ENCODE measurements at regions not wholly inside any gene's neighbourhood (a gene's known extent, or its start where the extent isn't known, plus 50 kb on each side); places are given as distances from the start of the nearest gene placed in this dataset.

DNA sequence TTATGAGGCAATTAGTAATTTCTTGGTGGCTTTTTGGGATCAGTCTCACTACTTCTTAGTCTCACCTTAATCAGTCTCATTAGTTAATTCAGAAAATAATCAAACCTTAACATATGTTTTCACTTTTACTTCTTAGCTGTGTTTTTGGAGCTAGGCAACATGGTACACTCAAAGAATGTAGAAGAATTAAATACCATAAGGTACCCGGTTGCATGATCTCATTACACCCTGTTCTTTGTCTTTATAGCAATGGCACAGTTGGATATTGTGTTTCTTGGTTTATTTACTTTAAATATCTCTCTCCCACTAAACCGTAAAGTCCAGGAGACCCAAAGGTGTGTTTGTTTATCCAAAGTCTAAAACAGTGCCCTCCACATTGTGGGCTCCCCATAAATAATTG, 132.3 kb downstream of the TNFSF18 start:
- Histone ChIP-seq H3K27ac (ENCODE audit: low read length) (no peak overlapping the region), H3K9me3 (ENCODE audit: control insufficient read depth in 2 of 2, low read length in 2 of 2) (no peaks in the 10 kb centered on the region), H3K36me3 (ENCODE audit: control insufficient read depth in 2 of 2, insufficient read depth in 2 of 2, low read length in 2 of 2) (no peaks in the 10 kb centered on the region), H3K27me3 (ENCODE audit: control insufficient read depth in 1 of 2, insufficient read depth in 2 of 2, low read length in 2 of 2) (no peaks in the 10 kb centered on the region), H3K9ac (ENCODE audit: low read length in 2 of 2) (no peak overlapping the region), H3K4me3 (ENCODE audit: low read length in 2 of 2) (no peak overlapping the region), H3K4me1 (ENCODE audit: control insufficient read depth, insufficient read depth, low read length) (peaks cover 7% of the 10 kb centered on the region)

DNA sequence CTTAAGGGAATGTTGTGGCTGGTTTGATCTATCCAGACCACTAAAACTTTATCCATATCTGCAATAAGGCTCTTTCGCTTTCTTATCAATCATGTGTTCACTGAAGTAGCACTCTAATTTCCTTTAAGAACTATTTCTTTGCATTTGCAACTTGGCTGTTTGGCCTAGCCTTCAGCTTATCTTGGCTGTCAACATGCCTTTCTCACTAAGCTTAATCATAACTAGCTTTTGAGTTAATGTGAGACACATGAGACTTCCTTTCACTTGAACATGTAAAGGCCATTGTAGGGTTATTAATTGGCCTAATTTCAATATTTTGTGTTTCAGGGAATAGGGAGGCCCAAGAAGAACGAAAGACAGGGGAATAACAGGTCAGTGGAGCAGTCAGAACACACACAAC, 124.7 kb downstream of the TNFSF18 start:
- no peak overlapping the region for H3K9ac ChIP-seq (ENCODE audit: low read length in 2 of 2)
- no peaks in the 10 kb centered on the region for H3K9me3 ChIP-seq (ENCODE audit: control insufficient read depth in 2 of 2, low read length in 2 of 2)
- H3K36me3 ChIP-seq (ENCODE audit: control insufficient read depth in 2 of 2, insufficient read depth in 2 of 2, low read length in 2 of 2), result no peaks in the 10 kb centered on the region
- no peak overlapping the region for H3K27ac ChIP-seq (ENCODE audit: low read length)
- H3K4me3 ChIP-seq (ENCODE audit: low read length in 2 of 2), result no peak overlapping the region
- no peaks in the 10 kb centered on the region for H3K27me3 ChIP-seq (ENCODE audit: control insufficient read depth in 1 of 2, insufficient read depth in 2 of 2, low read length in 2 of 2)
- peaks cover 2% of the 10 kb centered on the region for H3K4me1 ChIP-seq (ENCODE audit: control insufficient read depth, insufficient read depth, low read length)

DNA sequence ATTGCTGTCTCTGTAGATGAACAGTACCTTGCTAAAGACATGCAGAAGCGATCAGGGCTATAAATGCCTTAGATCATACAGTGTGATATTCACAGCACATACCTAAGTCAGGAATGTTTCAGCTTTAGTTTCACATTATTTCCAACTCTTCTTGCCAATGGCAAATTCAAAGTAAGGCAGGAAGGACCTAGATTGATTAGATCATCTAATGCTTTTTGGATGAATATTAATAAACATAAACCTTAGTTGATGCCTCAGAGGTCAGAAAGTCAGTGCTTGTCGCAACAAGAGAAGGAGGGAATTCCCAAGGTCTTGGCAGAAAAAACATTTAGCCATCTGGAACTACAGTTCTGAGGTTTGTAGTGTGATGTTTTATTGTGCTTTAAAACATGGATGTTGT, 122.3 kb downstream of the TNFSF18 start:
- Histone ChIP-seq H3K4me1 (ENCODE audit: control insufficient read depth, insufficient read depth, low read length) (peaks cover 2% of the 10 kb centered on the region), H3K9me3 (ENCODE audit: control insufficient read depth in 2 of 2, low read length in 2 of 2) (no peaks in the 10 kb centered on the region)

GRCh38 chr1:172929006-172929405, 121.7 kb downstream of the TNFSF18 start:
- Histone ChIP-seq H3K27ac (ENCODE audit: low read length) (no peak overlapping the region), H3K9me3 (ENCODE audit: control insufficient read depth in 2 of 2, low read length in 2 of 2) (no peaks in the 10 kb centered on the region), H3K4me1 (ENCODE audit: control insufficient read depth, insufficient read depth, low read length) (peaks cover 4% of the 10 kb centered on the region), H3K36me3 (ENCODE audit: control insufficient read depth in 2 of 2, insufficient read depth in 2 of 2, low read length in 2 of 2) (no peaks in the 10 kb centered on the region), H3K27me3 (ENCODE audit: control insufficient read depth in 1 of 2, insufficient read depth in 2 of 2, low read length in 2 of 2) (no peaks in the 10 kb centered on the region), H3K4me3 (ENCODE audit: low read length in 2 of 2) (no peak overlapping the region), H3K9ac (ENCODE audit: low read length in 2 of 2) (no peak overlapping the region)

More for the DNA sequence above, 122.3 kb downstream of the TNFSF18 start:
- no peaks in the 10 kb centered on the region for H3K36me3 ChIP-seq (ENCODE audit: control insufficient read depth in 2 of 2, insufficient read depth in 2 of 2, low read length in 2 of 2)
- no peak overlapping the region for H3K9ac ChIP-seq (ENCODE audit: low read length in 2 of 2)
- no peaks in the 10 kb centered on the region for H3K27me3 ChIP-seq (ENCODE audit: control insufficient read depth in 1 of 2, insufficient read depth in 2 of 2, low read length in 2 of 2)
- H3K27ac ChIP-seq (ENCODE audit: low read length), result no peak overlapping the region
- no peak overlapping the region for H3K4me3 ChIP-seq (ENCODE audit: low read length in 2 of 2)

DNA sequence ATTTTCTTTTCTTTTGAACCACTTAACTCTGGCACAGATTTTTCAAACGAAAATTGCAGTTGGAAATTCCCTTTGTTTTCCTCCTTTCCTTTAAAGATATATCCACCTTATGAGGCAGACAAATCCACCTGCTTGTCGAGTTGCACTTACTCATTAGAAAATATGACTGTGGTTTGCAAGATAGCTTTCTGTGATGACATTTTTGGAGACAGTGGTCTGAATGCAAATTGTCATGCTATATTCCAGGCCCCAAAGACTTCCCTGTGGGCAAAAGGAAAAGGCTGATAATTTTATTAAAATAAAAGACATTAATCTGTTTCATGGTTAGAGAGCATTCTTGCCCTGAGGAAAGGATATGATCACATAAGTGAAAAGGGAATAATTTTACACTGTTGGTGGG, 120.6 kb downstream of the TNFSF18 start:
- no peaks in the 10 kb centered on the region for H3K9me3 ChIP-seq (ENCODE audit: control insufficient read depth in 2 of 2, low read length in 2 of 2)
- peaks cover 7% of the 10 kb centered on the region for H3K4me1 ChIP-seq (ENCODE audit: control insufficient read depth, insufficient read depth, low read length)
- H3K27ac ChIP-seq (ENCODE audit: low read length), result no peak overlapping the region
- H3K27me3 ChIP-seq (ENCODE audit: control insufficient read depth in 1 of 2, insufficient read depth in 2 of 2, low read length in 2 of 2), result no peaks in the 10 kb centered on the region
- no peaks in the 10 kb centered on the region for H3K36me3 ChIP-seq (ENCODE audit: control insufficient read depth in 2 of 2, insufficient read depth in 2 of 2, low read length in 2 of 2)
- H3K9ac ChIP-seq (ENCODE audit: low read length in 2 of 2), result no peak overlapping the region
- no peak overlapping the region for H3K4me3 ChIP-seq (ENCODE audit: low read length in 2 of 2)

DNA sequence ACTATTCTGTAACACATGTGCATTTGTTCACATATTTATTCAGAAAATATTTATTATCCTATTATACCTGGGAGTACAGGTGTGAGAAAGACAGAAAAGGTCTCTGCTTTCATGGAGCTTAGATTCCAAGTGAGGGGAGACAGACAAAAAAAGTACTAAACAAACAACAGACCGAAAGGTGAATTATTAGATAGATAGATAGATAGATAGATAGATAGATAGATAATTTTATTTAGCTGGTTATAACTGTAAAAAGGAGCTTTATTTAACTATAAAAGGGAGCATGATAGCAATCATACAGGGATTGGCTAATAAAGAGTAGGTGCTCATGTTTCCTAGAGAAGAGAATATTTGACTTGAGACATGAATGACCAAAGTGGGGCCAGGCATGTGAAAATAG, 119.4 kb downstream of the TNFSF18 start:
- peaks cover 7% of the 10 kb centered on the region for H3K4me1 ChIP-seq (ENCODE audit: control insufficient read depth, insufficient read depth, low read length)
- H3K36me3 ChIP-seq (ENCODE audit: control insufficient read depth in 2 of 2, insufficient read depth in 2 of 2, low read length in 2 of 2), result no peaks in the 10 kb centered on the region
- no peak overlapping the region for H3K9ac ChIP-seq (ENCODE audit: low read length in 2 of 2)
- H3K9me3 ChIP-seq (ENCODE audit: control insufficient read depth in 2 of 2, low read length in 2 of 2), result no peaks in the 10 kb centered on the region
- no peaks in the 10 kb centered on the region for H3K27me3 ChIP-seq (ENCODE audit: control insufficient read depth in 1 of 2, insufficient read depth in 2 of 2, low read length in 2 of 2)
- H3K4me3 ChIP-seq (ENCODE audit: low read length in 2 of 2), result no peak overlapping the region
- H3K27ac ChIP-seq (ENCODE audit: low read length), result no peak overlapping the region

DNA sequence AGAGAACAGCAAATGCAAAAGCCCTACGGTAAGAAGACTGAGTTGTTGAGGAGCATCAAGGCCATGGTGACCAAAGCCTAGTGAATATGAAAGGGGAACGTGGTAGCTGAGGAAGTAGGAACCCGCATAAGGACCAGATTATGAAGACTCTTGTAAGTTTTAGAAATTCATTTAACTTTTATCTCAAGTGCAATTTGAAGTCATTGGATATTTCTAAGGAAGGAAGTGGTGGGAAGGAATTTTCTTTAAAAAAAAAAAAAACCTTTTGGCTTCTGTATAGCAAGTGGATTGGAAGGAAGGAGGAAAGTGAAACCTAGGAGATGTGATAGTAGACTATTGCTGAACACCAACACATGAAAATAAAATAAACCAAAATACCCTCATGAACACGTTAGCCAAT, 119.0 kb downstream of the TNFSF18 start:
- Histone ChIP-seq H3K9me3 (ENCODE audit: control insufficient read depth in 2 of 2, low read length in 2 of 2) (no peaks in the 10 kb centered on the region), H3K36me3 (ENCODE audit: control insufficient read depth in 2 of 2, insufficient read depth in 2 of 2, low read length in 2 of 2) (no peaks in the 10 kb centered on the region), H3K4me1 (ENCODE audit: control insufficient read depth, insufficient read depth, low read length) (peaks cover 7% of the 10 kb centered on the region), H3K27ac (ENCODE audit: low read length) (no peak overlapping the region), H3K4me3 (ENCODE audit: low read length in 2 of 2) (no peak overlapping the region), H3K9ac (ENCODE audit: low read length in 2 of 2) (no peak overlapping the region), H3K27me3 (ENCODE audit: control insufficient read depth in 1 of 2, insufficient read depth in 2 of 2, low read length in 2 of 2) (no peaks in the 10 kb centered on the region)

DNA sequence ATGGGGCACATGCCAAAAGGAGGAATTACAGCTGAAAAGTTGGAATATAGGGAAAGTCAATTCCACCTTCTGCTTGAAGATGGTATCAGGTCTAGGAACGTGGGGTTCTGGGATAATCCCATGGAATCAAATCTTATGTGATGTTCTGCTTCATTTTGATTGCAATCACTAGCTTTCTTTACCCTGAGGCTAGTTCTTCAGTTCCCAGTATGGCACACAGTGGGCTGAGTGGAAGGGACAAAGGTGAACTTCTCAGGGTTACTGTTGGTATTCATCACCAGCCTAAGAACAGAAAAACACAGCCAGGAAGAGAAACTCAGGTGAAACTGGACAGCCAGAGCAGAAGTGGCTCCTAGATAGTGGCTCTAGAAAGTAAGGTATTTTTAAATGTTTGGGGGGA, 117.8 kb downstream of the TNFSF18 start:
- peaks cover 7% of the 10 kb centered on the region for H3K4me1 ChIP-seq (ENCODE audit: control insufficient read depth, insufficient read depth, low read length)
- H3K9me3 ChIP-seq (ENCODE audit: control insufficient read depth in 2 of 2, low read length in 2 of 2), result no peaks in the 10 kb centered on the region
- H3K27me3 ChIP-seq (ENCODE audit: control insufficient read depth in 1 of 2, insufficient read depth in 2 of 2, low read length in 2 of 2), result no peaks in the 10 kb centered on the region
- H3K9ac ChIP-seq (ENCODE audit: low read length in 2 of 2), result no peak overlapping the region
- no peak overlapping the region for H3K4me3 ChIP-seq (ENCODE audit: low read length in 2 of 2)
- H3K27ac ChIP-seq (ENCODE audit: low read length), result no peak overlapping the region
- H3K36me3 ChIP-seq (ENCODE audit: control insufficient read depth in 2 of 2, insufficient read depth in 2 of 2, low read length in 2 of 2), result no peaks in the 10 kb centered on the region

DNA sequence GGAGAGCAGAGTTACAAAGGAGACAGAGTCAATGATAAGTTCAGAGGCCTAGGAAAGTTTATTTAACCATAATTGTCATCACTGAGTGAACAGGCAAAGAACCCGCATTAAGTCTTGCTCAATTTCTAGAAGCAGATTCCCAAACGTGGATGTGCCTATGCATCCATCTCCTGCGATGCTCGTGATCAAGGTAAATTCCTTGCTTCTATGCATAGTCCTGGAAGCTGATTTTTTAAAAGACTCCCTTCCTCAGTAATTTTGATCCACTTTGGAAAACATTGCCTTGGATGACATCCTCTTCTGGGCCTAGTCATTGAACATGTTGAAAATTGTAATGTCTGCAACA, 116.4 kb downstream of the TNFSF18 start:
- Histone ChIP-seq H3K27ac (ENCODE audit: low read length) (peak overlapping the region; percentile 56), H3K9me3 (ENCODE audit: control insufficient read depth in 2 of 2, low read length in 2 of 2) (no peaks in the 10 kb centered on the region), H3K27me3 (ENCODE audit: control insufficient read depth in 1 of 2, insufficient read depth in 2 of 2, low read length in 2 of 2) (no peaks in the 10 kb centered on the region)

GRCh38 chr1:172935062-172935592, 115.6 kb downstream of the TNFSF18 start:
- Histone ChIP-seq H3K9me3 (ENCODE audit: control insufficient read depth in 2 of 2, low read length in 2 of 2) (no peaks in the 10 kb centered on the region), H3K4me1 (ENCODE audit: control insufficient read depth, insufficient read depth, low read length) (peaks cover 5% of the 10 kb centered on the region), H3K4me3 (ENCODE audit: low read length in 2 of 2) (no peak overlapping the region), H3K9ac (ENCODE audit: low read length in 2 of 2) (no peak overlapping the region), H3K27me3 (ENCODE audit: control insufficient read depth in 1 of 2, insufficient read depth in 2 of 2, low read length in 2 of 2) (no peaks in the 10 kb centered on the region), H3K36me3 (ENCODE audit: control insufficient read depth in 2 of 2, insufficient read depth in 2 of 2, low read length in 2 of 2) (no peaks in the 10 kb centered on the region), H3K27ac (ENCODE audit: low read length) (no peak overlapping the region)

More for the DNA sequence above, 116.4 kb downstream of the TNFSF18 start:
- H3K4me1 ChIP-seq (ENCODE audit: control insufficient read depth, insufficient read depth, low read length), result peaks cover 5% of the 10 kb centered on the region
- no peak overlapping the region for H3K9ac ChIP-seq (ENCODE audit: low read length in 2 of 2)
- H3K4me3 ChIP-seq (ENCODE audit: low read length in 2 of 2), result no peak overlapping the region
- H3K36me3 ChIP-seq (ENCODE audit: control insufficient read depth in 2 of 2, insufficient read depth in 2 of 2, low read length in 2 of 2), result no peaks in the 10 kb centered on the region

GRCh38 chr1:172936088-172936645, 114.6 kb downstream of the TNFSF18 start:
- no peak overlapping the region for H3K27ac ChIP-seq (ENCODE audit: low read length)
- H3K9ac ChIP-seq (ENCODE audit: low read length in 2 of 2), result no peak overlapping the region

More at GRCh38 chr1:172936088-172936645, 114.6 kb downstream of the TNFSF18 start:
- H3K4me3 ChIP-seq (ENCODE audit: low read length in 2 of 2), result no peak overlapping the region
- H3K4me1 ChIP-seq (ENCODE audit: control insufficient read depth, insufficient read depth, low read length), result peaks cover 13% of the 10 kb centered on the region
- H3K9me3 ChIP-seq (ENCODE audit: control insufficient read depth in 2 of 2, low read length in 2 of 2), result no peaks in the 10 kb centered on the region
- H3K36me3 ChIP-seq (ENCODE audit: control insufficient read depth in 2 of 2, insufficient read depth in 2 of 2, low read length in 2 of 2), result no peaks in the 10 kb centered on the region
- no peaks in the 10 kb centered on the region for H3K27me3 ChIP-seq (ENCODE audit: control insufficient read depth in 1 of 2, insufficient read depth in 2 of 2, low read length in 2 of 2)

Data from stomach smooth muscle (tissue), 2 donors.